Neural progenitor cell (in vitro differentiated cells): ENCODE measurements at regions not wholly inside any gene's neighbourhood (a gene's known extent, or its start where the extent isn't known, plus 50 kb on each side); places are given as distances from the start of the nearest gene placed in this dataset.
A peak's percentile ranks its signal among the peaks of the same experiment; 100 is the strongest.

Source experiments
- DNase-seq: peaks from one replicate; pipeline ENCODE4 v3.0.0-alpha.2; 2016; ENCODE audit warnings: low spot score
- H2AFZ ChIP-seq: fragments of 200-600 bp; sonication (generic); replicated peaks from 2 replicates; pipeline ENCODE4 v1.6.1; 2016; ENCODE audit warnings: antibody characterized with exemption
- H3F3A ChIP-seq: fragments of 200-600 bp; sonication (generic); 2 replicates; pipeline ENCODE4 v1.6.1; 2016; ENCODE audit warnings: antibody characterized with exemption, low read depth
- H3K27ac ChIP-seq: fragments of 200-600 bp; sonication (generic); 2 replicates; pipeline ENCODE4 v1.5.1; 2016; ENCODE audit warnings: mild to moderate bottlenecking
- H3K27me3 ChIP-seq: fragments of 200-600 bp; sonication (generic); 2 replicates; pipeline ENCODE4 v1.6.1; 2016; ENCODE audit warnings: mild to moderate bottlenecking, moderate library complexity
- H3K36me3 ChIP-seq: fragments of 200-600 bp; sonication (generic); 2 replicates; pipeline ENCODE4 v1.5.1; 2016
- H3K4me1 ChIP-seq: fragments of 200-600 bp; sonication (generic); 2 replicates; pipeline ENCODE4 v1.6.1; 2016; ENCODE audit warnings: mixed run types
- H3K4me2 ChIP-seq: fragments of 200-600 bp; sonication (generic); 2 replicates; pipeline ENCODE4 v1.6.1; 2016
- H3K4me3 ChIP-seq: fragments of 200-600 bp; sonication (generic); 2 replicates; pipeline ENCODE4 v1.5.1; 2016
- H3K79me2 ChIP-seq: fragments of 200-600 bp; sonication (generic); 2 replicates; pipeline ENCODE4 v1.6.1; 2016; ENCODE audit warnings: low read depth
- H3K9ac ChIP-seq: fragments of 200-600 bp; sonication (generic); 2 replicates; pipeline ENCODE4 v1.6.1; 2016
- H3K9me3 ChIP-seq: fragments of 200-600 bp; sonication (generic); 2 replicates; pipeline ENCODE4 v1.5.1; 2016; ENCODE audit warnings: low read depth
- H4K20me1 ChIP-seq: fragments of 200-600 bp; sonication (generic); 2 replicates; pipeline ENCODE4 v1.6.1; 2016; ENCODE audit warnings: low read depth
- H3K27ac Mint-ChIP-seq: 3 replicates; pipeline ENCODE4 v1.8.0; 2021; ENCODE audit warnings: mixed read lengths
- H3K27me3 Mint-ChIP-seq: 2 replicates; pipeline ENCODE4 v1.8.0; 2022; ENCODE audit warnings: low read depth, mild to moderate bottlenecking, inconsistent platforms, moderate library complexity, mixed read lengths; ENCODE audit not compliant: insufficient read depth
- H3K36me3 Mint-ChIP-seq: 3 replicates; pipeline ENCODE4 v1.8.0; 2021; ENCODE audit warnings: mixed read lengths
- H3K4me1 Mint-ChIP-seq: 3 replicates; pipeline ENCODE4 v1.8.0; 2021; ENCODE audit warnings: mixed read lengths
- H3K4me3 Mint-ChIP-seq: 3 replicates; pipeline ENCODE4 v1.8.0; 2021; ENCODE audit warnings: mild to moderate bottlenecking, moderate library complexity, mixed read lengths
- H3K9me3 Mint-ChIP-seq: 3 replicates; pipeline ENCODE4 v1.8.0; 2020; ENCODE audit warnings: mixed read lengths
- CTCF ChIP-seq: fragments of 200-600 bp; sonication (generic); IDR thresholded peaks from 2 replicates; pipeline ENCODE4 v1.5.1; 2017; ENCODE audit warnings: antibody characterized with exemption, mild to moderate bottlenecking
- EZH2 ChIP-seq: fragments of 200-600 bp; sonication (generic); IDR thresholded peaks from 2 replicates; pipeline ENCODE4 v1.6.1; 2017; ENCODE audit warnings: antibody characterized with exemption, mild to moderate bottlenecking, moderate library complexity
- EZH2phosphoT487 ChIP-seq: fragments of 200-600 bp; sonication (generic); IDR thresholded peaks from 2 replicates; pipeline ENCODE4 v1.6.1; 2017; ENCODE audit warnings: antibody characterized with exemption

DNA sequence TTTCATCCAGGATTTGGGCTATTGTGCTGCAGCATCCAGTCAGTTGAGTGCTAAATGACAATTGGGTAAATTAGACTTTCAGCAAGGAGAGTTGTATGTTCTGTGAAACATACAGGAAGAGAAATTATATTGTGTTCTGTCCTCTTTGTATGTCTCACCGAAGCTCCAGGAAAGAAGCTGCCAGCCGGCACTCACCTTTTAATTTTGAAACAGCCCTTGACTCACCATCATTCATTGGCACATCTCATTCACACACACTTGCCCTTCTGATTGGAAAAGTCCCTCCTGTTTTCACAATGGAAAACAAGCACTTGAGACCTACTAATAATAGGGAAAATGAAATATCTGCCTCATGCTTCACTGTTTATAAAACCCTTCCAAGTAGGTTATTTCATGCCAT, 495.6 kb downstream of the RPS24 start:
- Histone ChIP-seq H3K27me3 (no peaks in the 10 kb centered on the region), H3K4me3 (no peak overlapping the region), H3K36me3 (no peaks in the 10 kb centered on the region), H3K4me1 (no peaks in the 10 kb centered on the region), H3K9ac (no peak overlapping the region), H3F3A (no peaks in the 10 kb centered on the region), H3K4me2 (no peak overlapping the region), H4K20me1 (no peaks in the 10 kb centered on the region), H2AFZ (peak overlapping the region; percentile 42), H3K79me2 (no peaks in the 10 kb centered on the region), H3K9me3 (no peaks in the 10 kb centered on the region), H3K27ac (no peak overlapping the region)
- no peak for DNase-seq
- H3K27ac Mint-ChIP-seq = no peak overlapping the region
- peaks cover 10% of the 10 kb centered on the region for H3K9me3 Mint-ChIP-seq
- TF ChIP-seq EZH2phosphoT487 (no peak), CTCF (no peak)
- no peaks in the 10 kb centered on the region for H3K36me3 Mint-ChIP-seq
- peaks cover 5% of the 10 kb centered on the region for H3K27me3 Mint-ChIP-seq
- peaks cover 15% of the 10 kb centered on the region for H3K4me1 Mint-ChIP-seq
- H3K4me3 Mint-ChIP-seq = no peak overlapping the region

DNA sequence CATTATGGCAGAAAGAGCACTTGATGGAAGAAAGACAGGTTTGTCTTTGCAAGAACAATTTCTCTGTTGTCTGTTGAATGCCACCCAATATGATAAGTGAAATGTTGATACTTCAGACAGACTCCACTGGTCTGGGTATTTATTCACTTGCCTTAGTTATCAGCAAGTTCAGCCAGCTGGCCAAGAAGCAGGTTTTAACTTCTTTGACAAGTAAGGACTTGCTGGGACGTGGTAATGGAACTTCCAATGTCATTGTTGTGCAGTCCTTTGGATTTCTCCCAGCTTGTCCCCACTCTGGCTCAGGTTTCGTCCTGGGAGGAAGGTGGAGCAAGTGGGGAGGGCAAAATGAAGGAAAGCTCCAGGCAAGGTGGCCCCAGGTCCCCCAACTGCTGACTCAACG, 497.4 kb downstream of the RPS24 start:
- no peaks in the 10 kb centered on the region for H3K9me3 ChIP-seq
- no peaks in the 10 kb centered on the region for H4K20me1 ChIP-seq
- Mint-ChIP-seq H3K9me3 (peaks cover 10% of the 10 kb centered on the region), H3K36me3 (no peaks in the 10 kb centered on the region), H3K27ac (no peak overlapping the region), H3K4me1 (peaks cover 14% of the 10 kb centered on the region), H3K27me3 (peaks cover 4% of the 10 kb centered on the region), H3K4me3 (no peak overlapping the region)
- H3K4me1 ChIP-seq = no peaks in the 10 kb centered on the region
- H3K27me3 ChIP-seq = no peaks in the 10 kb centered on the region
- H3K4me2 ChIP-seq = no peak overlapping the region
- TF ChIP-seq EZH2phosphoT487 = no peak
- H2AFZ ChIP-seq = no peak overlapping the region
- no peaks in the 10 kb centered on the region for H3F3A ChIP-seq
- no peaks in the 10 kb centered on the region for H3K36me3 ChIP-seq
- DNase-seq = no peak
- no peak overlapping the region for H3K9ac ChIP-seq
- no peak overlapping the region for H3K27ac ChIP-seq
- H3K4me3 ChIP-seq = no peak overlapping the region
- H3K79me2 ChIP-seq = no peaks in the 10 kb centered on the region

GRCh38 chr10:78532480-78533042, 498.9 kb downstream of the RPS24 start:
- peak overlapping the region; percentile 33 for H3K27ac Mint-ChIP-seq
- H4K20me1 ChIP-seq = no peaks in the 10 kb centered on the region
- DNase-seq = no peak
- no peaks in the 10 kb centered on the region for H3K36me3 ChIP-seq
- H3K4me3 Mint-ChIP-seq = no peak overlapping the region
- H3K4me1 Mint-ChIP-seq = peaks cover 21% of the 10 kb centered on the region
- no peaks in the 10 kb centered on the region for H3K4me1 ChIP-seq
- no peaks in the 10 kb centered on the region for H3K36me3 Mint-ChIP-seq
- H2AFZ ChIP-seq = no peak overlapping the region
- H3K27me3 Mint-ChIP-seq = peaks cover 4% of the 10 kb centered on the region
- H3K4me3 ChIP-seq = no peak overlapping the region
- no peak overlapping the region for H3K4me2 ChIP-seq
- TF ChIP-seq EZH2phosphoT487 (no peak), CTCF (no peak), EZH2 (no peak)
- H3K27ac ChIP-seq = no peak overlapping the region
- H3K27me3 ChIP-seq = no peaks in the 10 kb centered on the region
- peaks cover 10% of the 10 kb centered on the region for H3K9me3 Mint-ChIP-seq
- H3K79me2 ChIP-seq = no peaks in the 10 kb centered on the region
- H3K9me3 ChIP-seq = no peaks in the 10 kb centered on the region
- no peak overlapping the region for H3K9ac ChIP-seq
- no peaks in the 10 kb centered on the region for H3F3A ChIP-seq

GRCh38 chr10:78533098-78533497, 499.4 kb downstream of the RPS24 start:
- no peaks in the 10 kb centered on the region for H3K79me2 ChIP-seq
- Mint-ChIP-seq H3K27me3 (peaks cover 4% of the 10 kb centered on the region), H3K27ac (peak overlapping the region; percentile 13), H3K36me3 (no peaks in the 10 kb centered on the region), H3K4me3 (no peak overlapping the region), H3K9me3 (peaks cover 10% of the 10 kb centered on the region), H3K4me1 (peaks cover 21% of the 10 kb centered on the region)
- no peaks in the 10 kb centered on the region for H3K9me3 ChIP-seq
- H3K9ac ChIP-seq = no peak overlapping the region
- H3K27ac ChIP-seq = no peak overlapping the region
- no peak overlapping the region for H3K4me3 ChIP-seq
- no peaks in the 10 kb centered on the region for H3K36me3 ChIP-seq
- no peak for TF ChIP-seq EZH2phosphoT487
- no peak for TF ChIP-seq CTCF
- TF ChIP-seq EZH2 = no peak
- H3K4me1 ChIP-seq = no peaks in the 10 kb centered on the region
- no peaks in the 10 kb centered on the region for H3F3A ChIP-seq
- no peaks in the 10 kb centered on the region for H3K27me3 ChIP-seq
- DNase-seq = no peak
- H3K4me2 ChIP-seq = no peak overlapping the region
- H4K20me1 ChIP-seq = no peaks in the 10 kb centered on the region
- H2AFZ ChIP-seq = no peak overlapping the region
